ENCODE measurements at regions not wholly inside any gene's neighbourhood (a gene's known extent, or its start where the extent isn't known, plus 50 kb on each side); places are given as distances from the start of the nearest gene placed in this dataset.

DNA sequence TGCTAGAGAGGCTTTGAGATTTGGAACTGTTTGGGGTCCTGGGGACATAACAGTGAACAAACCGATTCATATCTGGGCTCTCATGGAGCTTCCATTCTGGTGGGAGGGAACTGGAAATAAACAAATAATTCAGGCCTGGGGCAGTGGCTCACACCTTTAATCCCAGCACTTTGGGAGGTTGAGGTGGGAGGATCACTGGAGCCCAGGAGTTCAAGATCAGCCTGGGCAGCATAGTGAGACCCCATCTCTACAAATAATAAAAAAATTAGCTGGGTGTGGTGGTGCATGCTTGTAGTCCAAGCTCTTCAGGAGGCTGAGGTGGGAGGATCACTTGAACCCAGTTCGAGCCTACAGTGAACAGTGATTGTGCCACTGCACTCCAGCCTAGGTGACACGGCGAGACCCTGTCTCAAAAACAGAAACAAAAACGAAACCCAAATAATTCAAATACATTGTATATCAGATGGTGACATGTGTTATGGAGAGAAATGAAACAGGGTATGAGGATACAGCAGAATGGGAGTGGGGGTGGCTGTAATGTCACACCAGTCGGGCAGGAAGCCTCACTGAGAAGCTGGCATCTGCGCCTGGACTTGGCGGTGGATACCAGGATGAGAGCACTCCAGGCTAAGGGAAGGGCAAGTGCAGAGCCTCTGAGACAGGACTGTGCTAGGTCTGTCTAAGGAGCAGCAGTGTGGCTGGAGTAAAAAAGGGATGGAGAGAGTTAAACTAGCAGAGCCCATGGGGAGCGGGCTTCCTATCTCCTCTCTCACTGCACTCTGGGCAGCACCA lies 131.1 kb upstream of the ZNF536 start:
- BruUV-seq (replicated peaks) = no TSS peak
- ATAC-seq (no peak), DNase-seq (ENCODE audit: low read depth, low spot score) (no peak), FAIRE-seq (no peak)
- RAD21 ChIA-PET (ENCODE audit: unreplicated experiment) = no interaction called here
- Histone ChIP-seq H3K27ac (ENCODE audit: control insufficient read depth, insufficient read depth) (no peak overlapping the region), H3K79me2 (ENCODE audit: control insufficient read depth, insufficient read depth, low read length) (no peaks in the 10 kb centered on the region), H3K9ac (ENCODE audit: control insufficient read depth, insufficient read depth, low read length) (no peak overlapping the region), H3K4me2 (ENCODE audit: control insufficient read depth, insufficient read depth) (no peak overlapping the region), H3K36me3 (ENCODE audit: control insufficient read depth in 2 of 2, insufficient read depth in 2 of 2, low read length in 1 of 2) (no peaks in the 10 kb centered on the region), H4K20me1 (ENCODE audit: control insufficient read depth, insufficient read depth) (no peaks in the 10 kb centered on the region), H3K9me3 (replicated peaks; ENCODE audit: control insufficient read depth, insufficient read depth, low read length) (no peaks in the 10 kb centered on the region), H2AFZ (ENCODE audit: control insufficient read depth, low read depth, low read length) (no peak overlapping the region), H3K4me3 (no peak overlapping the region), H3K27me3 (replicated peaks in 1 of 2; ENCODE audit: control insufficient read depth in 2 of 2, insufficient read depth in 2 of 2, low read length in 1 of 2) (no peaks in the 10 kb centered on the region; a peak in 2 of 4 replicates), H3K4me1 (ENCODE audit: control insufficient read depth, insufficient read depth, low read length) (no peaks in the 10 kb centered on the region)
- SMC1A ChIA-PET (ENCODE audit: uncharacterized antibody, unreplicated experiment) = no interaction called here
- intact Hi-C loops (cut with micrococcal nuclease; ENCODE audit: unreplicated experiment) = no loop called here
- CTCF ChIA-PET = no interaction called here
- in situ Hi-C loops (cut with MboI) = no loop called here
- 47% methylated on average over 9 of the region's 9 CpGs for WGBS (ENCODE audit: insufficient coverage, insufficient replicate concordance, low lambda C conversion rate, missing lambda C conversion rate)
- POLR2A ChIA-PET = no interaction called here
- TF ChIP-seq CREM (IDR thresholded peaks at IDR 0.05; ENCODE audit: low read depth) (no peak), MYC (IDR thresholded peaks at IDR 0.05; ENCODE audit: insufficient read depth, insufficient read length, insufficient replicate concordance, low read length, severe bottlenecking) (no peak)

DNA sequence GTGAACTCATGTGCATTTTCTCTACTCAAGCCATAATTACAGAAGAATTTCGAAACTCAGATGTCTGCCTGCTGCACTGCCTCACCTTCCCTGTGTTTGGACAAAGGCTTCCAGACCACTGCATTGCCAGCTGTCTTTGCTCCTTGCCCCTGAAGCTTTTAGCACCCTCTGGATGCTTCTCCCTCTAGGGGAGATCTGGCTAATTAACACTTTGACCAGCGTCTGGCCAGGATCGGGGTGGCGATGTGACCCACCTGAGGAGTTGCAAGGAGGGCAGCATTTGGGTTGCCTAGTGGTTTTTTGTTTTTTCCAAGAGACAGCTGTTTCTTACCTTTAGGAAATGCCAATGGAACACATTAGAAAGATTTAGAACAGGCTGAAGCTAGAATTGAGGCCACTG lies 127.7 kb upstream of the ZNF536 start:
- no peaks in the 10 kb centered on the region for H3K36me3 ChIP-seq (ENCODE audit: control insufficient read depth in 2 of 2, insufficient read depth in 2 of 2, low read length in 1 of 2)
- H3K4me1 ChIP-seq (ENCODE audit: control insufficient read depth, insufficient read depth, low read length) = no peaks in the 10 kb centered on the region
- no peak overlapping the region for H2AFZ ChIP-seq (ENCODE audit: control insufficient read depth, low read depth, low read length)
- WGBS (ENCODE audit: insufficient coverage, insufficient replicate concordance, low lambda C conversion rate, missing lambda C conversion rate) = 0% methylated on average over 4 of the region's 4 CpGs
- intact Hi-C loops (cut with micrococcal nuclease; ENCODE audit: unreplicated experiment) = no loop called here
- no peak for ATAC-seq
- H3K9me3 ChIP-seq (replicated peaks; ENCODE audit: control insufficient read depth, insufficient read depth, low read length) = no peaks in the 10 kb centered on the region
- H3K4me3 ChIP-seq = no peak overlapping the region
- in situ Hi-C loops (cut with MboI) = no loop called here
- no TSS peak for BruUV-seq (replicated peaks)
- no peak overlapping the region for H3K9ac ChIP-seq (ENCODE audit: control insufficient read depth, insufficient read depth, low read length)
- no peaks in the 10 kb centered on the region; a peak in 1 of 4 replicates for H3K27me3 ChIP-seq (replicated peaks in 1 of 2; ENCODE audit: control insufficient read depth in 2 of 2, insufficient read depth in 2 of 2, low read length in 1 of 2)
- POLR2A ChIA-PET = no interaction called here
- H3K27ac ChIP-seq (ENCODE audit: control insufficient read depth, insufficient read depth) = no peak overlapping the region
- no peak for DNase-seq (ENCODE audit: low read depth, low spot score)
- H3K79me2 ChIP-seq (ENCODE audit: control insufficient read depth, insufficient read depth, low read length) = no peaks in the 10 kb centered on the region
- SMC1A ChIA-PET (ENCODE audit: uncharacterized antibody, unreplicated experiment) = no interaction called here
- RAD21 ChIA-PET (ENCODE audit: unreplicated experiment) = no interaction called here
- no peak for FAIRE-seq
- no peak overlapping the region for H3K4me2 ChIP-seq (ENCODE audit: control insufficient read depth, insufficient read depth)
- CTCF ChIA-PET = no interaction called here
- TF ChIP-seq ZNF384 (IDR thresholded peaks at IDR 0.05; ENCODE audit: borderline replicate concordance, low read depth, low read length) (no peak), HDGF (IDR thresholded peaks at IDR 0.05) (no peak)
- TF ChIP-seq, protein P1, sequence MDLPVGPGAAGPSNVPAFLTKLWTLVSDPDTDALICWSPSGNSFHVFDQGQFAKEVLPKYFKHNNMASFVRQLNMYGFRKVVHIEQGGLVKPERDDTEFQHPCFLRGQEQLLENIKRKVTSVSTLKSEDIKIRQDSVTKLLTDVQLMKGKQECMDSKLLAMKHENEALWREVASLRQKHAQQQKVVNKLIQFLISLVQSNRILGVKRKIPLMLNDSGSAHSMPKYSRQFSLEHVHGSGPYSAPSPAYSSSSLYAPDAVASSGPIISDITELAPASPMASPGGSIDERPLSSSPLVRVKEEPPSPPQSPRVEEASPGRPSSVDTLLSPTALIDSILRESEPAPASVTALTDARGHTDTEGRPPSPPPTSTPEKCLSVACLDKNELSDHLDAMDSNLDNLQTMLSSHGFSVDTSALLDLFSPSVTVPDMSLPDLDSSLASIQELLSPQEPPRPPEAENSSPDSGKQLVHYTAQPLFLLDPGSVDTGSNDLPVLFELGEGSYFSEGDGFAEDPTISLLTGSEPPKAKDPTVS (IDR thresholded peaks at IDR 0.05; ENCODE audit: low read depth, low read length) = no peak
- TF ChIP-seq, protein P2, sequence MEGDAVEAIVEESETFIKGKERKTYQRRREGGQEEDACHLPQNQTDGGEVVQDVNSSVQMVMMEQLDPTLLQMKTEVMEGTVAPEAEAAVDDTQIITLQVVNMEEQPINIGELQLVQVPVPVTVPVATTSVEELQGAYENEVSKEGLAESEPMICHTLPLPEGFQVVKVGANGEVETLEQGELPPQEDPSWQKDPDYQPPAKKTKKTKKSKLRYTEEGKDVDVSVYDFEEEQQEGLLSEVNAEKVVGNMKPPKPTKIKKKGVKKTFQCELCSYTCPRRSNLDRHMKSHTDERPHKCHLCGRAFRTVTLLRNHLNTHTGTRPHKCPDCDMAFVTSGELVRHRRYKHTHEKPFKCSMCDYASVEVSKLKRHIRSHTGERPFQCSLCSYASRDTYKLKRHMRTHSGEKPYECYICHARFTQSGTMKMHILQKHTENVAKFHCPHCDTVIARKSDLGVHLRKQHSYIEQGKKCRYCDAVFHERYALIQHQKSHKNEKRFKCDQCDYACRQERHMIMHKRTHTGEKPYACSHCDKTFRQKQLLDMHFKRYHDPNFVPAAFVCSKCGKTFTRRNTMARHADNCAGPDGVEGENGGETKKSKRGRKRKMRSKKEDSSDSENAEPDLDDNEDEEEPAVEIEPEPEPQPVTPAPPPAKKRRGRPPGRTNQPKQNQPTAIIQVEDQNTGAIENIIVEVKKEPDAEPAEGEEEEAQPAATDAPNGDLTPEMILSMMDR (IDR thresholded peaks at IDR 0.05 in 2 of 3, conservative IDR thresholded peaks at IDR 0.05 in 1 of 3; ENCODE audit: control insufficient read depth in 2 of 3, extremely low read depth in 1 of 3, insufficient read depth in 1 of 3, low read depth in 3 of 3, low read length in 3 of 3) = no peak
- H4K20me1 ChIP-seq (ENCODE audit: control insufficient read depth, insufficient read depth) = no peaks in the 10 kb centered on the region
